Fibroblast of mammary gland (primary cell): ENCODE measurements at regions not wholly inside any gene's neighbourhood (a gene's known extent, or its start where the extent isn't known, plus 50 kb on each side); places are given as distances from the start of the nearest gene placed in this dataset.

Source experiments
- DNase-seq: peaks from one replicate; pipeline ENCODE4 v3.0.0-alpha.2; 2010; ENCODE audit warnings: low read depth
- H3K4me3 ChIP-seq: 2 replicates; pipeline ENCODE4 v1.5.1; 2011; ENCODE audit warnings: low read depth, mild to moderate bottlenecking, low read length, moderate library complexity; ENCODE audit not compliant: control insufficient read depth
- CTCF ChIP-seq: conservative IDR thresholded peaks from 2 replicates; pipeline ENCODE4 v1.5.1; 2011; ENCODE audit warnings: low read depth, low read length, inconsistent platforms; ENCODE audit not compliant: control insufficient read depth, insufficient read depth

GRCh38 chr3:22748453-22749045 lies 454.6 kb upstream of the UBE2E2 start:
- DNase-seq = no peak
- no peak overlapping the region for H3K4me3 ChIP-seq
- no peak for TF ChIP-seq CTCF

- H3K4me3 ChIP-seq = no peak overlapping the region
- DNase-seq = no peak
- no peak for TF ChIP-seq CTCF
These were observed 443.4 kb upstream of the UBE2E2 start for GRCh38 chr3:22759636-22760310.

- no peak for DNase-seq
- TF ChIP-seq CTCF = no peak
- H3K4me3 ChIP-seq = no peak overlapping the region
These were observed 437.4 kb upstream of the UBE2E2 start for GRCh38 chr3:22765679-22766078.

GRCh38 chr3:22777834-22778233 lies 425.3 kb upstream of the UBE2E2 start:
- DNase-seq = no peak
- H3K4me3 ChIP-seq = no peak overlapping the region
- no peak for TF ChIP-seq CTCF

- H3K4me3 ChIP-seq = no peak overlapping the region
- TF ChIP-seq CTCF = no peak
- DNase-seq = no peak
These were observed 423.4 kb upstream of the UBE2E2 start for GRCh38 chr3:22779737-22780136.

- TF ChIP-seq CTCF = no peak
These were observed 410.6 kb upstream of the UBE2E2 start for GRCh38 chr3:22792533-22792932.

More at GRCh38 chr3:22792533-22792932, 410.6 kb upstream of the UBE2E2 start:
- no peak for DNase-seq
- no peak overlapping the region for H3K4me3 ChIP-seq
